ENCODE measurements at regions not wholly inside any gene's neighbourhood (a gene's known extent, or its start where the extent isn't known, plus 50 kb on each side); places are given as distances from the start of the nearest gene placed in this dataset.

GRCh38 chr1:118252624-118253023 is 67.6 kb upstream of the SPAG17 start:
- DNase-seq (ENCODE audit: low spot score) = no peak
- ChIA-PET POLR2A (ENCODE audit: low non-redundant PET) (no interaction called here), CTCF (no interaction called here)
- H3K27ac ChIP-seq = no peak overlapping the region
- TF ChIP-seq CTCF (conservative IDR thresholded peaks at IDR 0.05; ENCODE audit: low read depth) = no peak

DNA sequence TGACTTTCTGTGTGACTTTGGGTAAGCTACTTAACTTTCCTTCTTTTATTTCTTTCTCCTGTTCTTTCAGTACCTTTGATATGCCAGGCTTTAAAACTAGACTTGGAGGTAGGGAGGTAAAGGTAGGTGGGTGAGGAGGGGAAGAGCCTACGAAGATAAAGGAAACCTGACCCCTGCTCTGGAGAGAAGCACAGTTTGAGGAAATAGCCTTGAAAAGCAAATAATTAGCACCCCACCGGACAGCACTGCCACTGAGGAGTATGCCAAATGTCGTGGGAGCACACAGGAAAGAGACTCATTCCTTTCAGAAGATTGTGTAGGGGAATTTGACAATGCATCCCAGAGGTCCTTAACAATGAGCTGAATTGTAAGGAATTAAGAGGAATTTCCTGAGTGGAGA is 65.2 kb upstream of the SPAG17 start:
- no peak for DNase-seq (ENCODE audit: low spot score)
- ChIA-PET CTCF (interaction anchor here (0.6 kb wide), 1 partner anchor 1606 kb away, joined by 3 read pairs; no protein-coding TSS in a partner anchor), POLR2A (ENCODE audit: low non-redundant PET) (no interaction called here)
- no peak for TF ChIP-seq CTCF (conservative IDR thresholded peaks at IDR 0.05; ENCODE audit: low read depth)
- H3K27ac ChIP-seq = no peak overlapping the region

DNA sequence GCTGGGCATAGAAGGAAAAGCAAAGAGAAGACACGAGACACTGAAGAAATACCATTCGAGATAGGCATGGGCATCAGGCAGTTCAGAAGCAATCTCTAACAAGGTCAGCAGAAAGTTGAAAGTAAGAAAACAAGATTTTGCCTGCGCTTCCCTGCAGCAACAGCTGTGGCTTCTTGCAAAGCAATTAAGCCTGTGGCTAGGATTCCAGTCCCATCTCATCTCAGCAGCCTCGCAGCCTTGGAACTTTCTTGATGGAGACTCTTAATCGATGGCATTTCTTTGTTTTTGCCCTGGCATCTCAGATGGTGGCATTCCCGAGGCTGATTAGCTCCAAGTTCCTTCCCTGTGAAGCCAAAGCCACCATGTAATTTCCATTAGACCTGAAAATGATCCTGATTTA is 64.6 kb upstream of the SPAG17 start:
- no peak overlapping the region for H3K27ac ChIP-seq
- no peak for TF ChIP-seq CTCF (conservative IDR thresholded peaks at IDR 0.05; ENCODE audit: low read depth)
- no peak for DNase-seq (ENCODE audit: low spot score)
- POLR2A ChIA-PET (ENCODE audit: low non-redundant PET) = no interaction called here
- CTCF ChIA-PET = no interaction called here

- POLR2A ChIA-PET (ENCODE audit: low non-redundant PET) = interaction anchor here (0.6 kb wide), 1 partner anchor 882 kb away, joined by 3 read pairs; no protein-coding TSS in a partner anchor
Observed at GRCh38 chr1:118247593-118247992, 62.6 kb upstream of the SPAG17 start.

GRCh38 chr1:118246646-118247045 is 61.6 kb upstream of the SPAG17 start:
- POLR2A ChIA-PET (ENCODE audit: low non-redundant PET) = no interaction called here
- CTCF ChIA-PET = interaction anchor here (0.7 kb wide), 2 partner anchors 14 to 26 kb away, joined by 3 to 7 read pairs; no protein-coding TSS in a partner anchor
- no peak for TF ChIP-seq CTCF (conservative IDR thresholded peaks at IDR 0.05; ENCODE audit: low read depth)
- no peak for DNase-seq (ENCODE audit: low spot score)
- no peak overlapping the region for H3K27ac ChIP-seq

More at GRCh38 chr1:118247593-118247992, 62.6 kb upstream of the SPAG17 start:
- DNase-seq (ENCODE audit: low spot score) = peak; percentile 18
- no peak for TF ChIP-seq CTCF (conservative IDR thresholded peaks at IDR 0.05; ENCODE audit: low read depth)
- no peak overlapping the region for H3K27ac ChIP-seq
- CTCF ChIA-PET = interaction anchor here (0.6 to 1.8 kb wide), 5 partner anchors 39 to 172 kb away, joined by 3 to 5 read pairs (median 4); no protein-coding TSS in a partner anchor

DNA sequence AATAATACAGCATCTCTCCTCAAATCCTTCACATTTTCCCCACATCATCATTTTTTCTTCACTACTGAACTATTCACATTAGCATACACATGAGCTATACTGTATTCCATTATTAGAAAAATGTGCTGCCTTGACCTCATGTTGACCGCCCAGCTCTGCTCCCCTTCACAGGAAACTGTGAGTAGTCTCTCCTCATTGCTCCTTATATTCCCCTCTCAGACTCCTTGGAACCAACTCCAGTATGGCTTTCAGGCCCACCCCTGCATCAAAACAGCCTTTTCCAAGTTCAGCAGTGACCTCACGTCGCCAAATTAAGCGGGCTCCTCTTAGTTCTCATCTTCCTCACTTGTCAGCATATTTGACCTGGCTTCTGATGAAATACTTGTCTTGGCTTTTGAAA is 59.2 kb upstream of the SPAG17 start:
- ChIA-PET CTCF (no interaction called here), POLR2A (ENCODE audit: low non-redundant PET) (no interaction called here)
- no peak for DNase-seq (ENCODE audit: low spot score)
- no peak overlapping the region for H3K27ac ChIP-seq
- TF ChIP-seq CTCF (conservative IDR thresholded peaks at IDR 0.05; ENCODE audit: low read depth) = no peak

GRCh38 chr1:118243269-118243668 is 58.2 kb upstream of the SPAG17 start:
- no peak for DNase-seq (ENCODE audit: low spot score)
- ChIA-PET POLR2A (ENCODE audit: low non-redundant PET) (no interaction called here), CTCF (no interaction called here)

More at GRCh38 chr1:118243269-118243668, 58.2 kb upstream of the SPAG17 start:
- no peak overlapping the region for H3K27ac ChIP-seq
- TF ChIP-seq CTCF (conservative IDR thresholded peaks at IDR 0.05; ENCODE audit: low read depth) = no peak
